ENCODE measurements at regions not wholly inside any gene's neighbourhood (a gene's known extent, or its start where the extent isn't known, plus 50 kb on each side); places are given as distances from the start of the nearest gene placed in this dataset.

GRCh38 chr2:120504936-120505705 lies 159.2 kb downstream of the INHBB start:
- ChIA-PET POLR2A (interaction anchor here (2.2 kb wide), 1 partner anchor 39 kb away, joined by 9 read pairs; no protein-coding TSS in a partner anchor), CTCF (ENCODE audit: low intra/inter-chr PET ratio, low total read pairs) (no interaction called here)
- Histone ChIP-seq H3K9ac (ENCODE audit: insufficient read depth, low read depth, low read length) (no peak overlapping the region), H2AFZ (ENCODE audit: low read length) (no peak overlapping the region), H3K9me3 (ENCODE audit: low read length) (no peaks in the 10 kb centered on the region), H3K36me3 (replicated peaks in 1 of 2; ENCODE audit: control insufficient read depth in 1 of 2, insufficient read depth in 2 of 2, low read length in 2 of 2) (no peaks in the 10 kb centered on the region), H3K4me2 (ENCODE audit: low read depth, low read length) (no peak overlapping the region), H3K4me3 (replicated peaks in 1 of 3; ENCODE audit: insufficient read depth in 1 of 3, low read depth in 2 of 3, low read length in 3 of 3) (no peak overlapping the region), H3K27me3 (ENCODE audit: control insufficient read depth in 1 of 2, insufficient read depth in 2 of 2, low read length in 2 of 2) (peaks cover 7 to 62% of the 10 kb centered on the region in 2 experiments; a peak in 4 of 5 replicates), H4K20me1 (ENCODE audit: insufficient read depth, low read length) (no peaks in the 10 kb centered on the region), H3K4me1 (ENCODE audit: insufficient read depth, low read length) (peaks cover 35% of the 10 kb centered on the region), H3K27ac (ENCODE audit: extremely low read length, insufficient read depth, low read length) (no peak overlapping the region), H3K79me2 (ENCODE audit: insufficient read depth, low read length) (no peaks in the 10 kb centered on the region)
- DNase-seq (ENCODE audit: low spot score) (no peak), ATAC-seq (no peak), FAIRE-seq (no peak)
- intact Hi-C loops (cut with micrococcal nuclease; ENCODE audit: unreplicated experiment) = loop anchor here (5.0 kb wide), 1 partner anchor 47 kb away; no protein-coding TSS in a partner anchor
- no peak for TF ChIP-seq MIXL1 (CRISPR knock-in tag; IDR thresholded peaks at IDR 0.05)
- no peak for TF ChIP-seq CHD2 (IDR thresholded peaks at IDR 0.05; ENCODE audit: low read depth, low read length)
- no peak for TF ChIP-seq CCDC6 (CRISPR knock-in tag; IDR thresholded peaks at IDR 0.05)
- no peak for TF ChIP-seq ZNF292 (CRISPR knock-in tag; IDR thresholded peaks at IDR 0.05; ENCODE audit: borderline replicate concordance, low read depth)
- TF ChIP-seq NFYC (CRISPR knock-in tag; IDR thresholded peaks at IDR 0.05) = no peak
- no peak for TF ChIP-seq ZNF605 (CRISPR knock-in tag; IDR thresholded peaks at IDR 0.05)
- no peak for TF ChIP-seq GABPB1 (CRISPR knock-in tag; IDR thresholded peaks at IDR 0.05)
- no TSS peak for BruUV-seq (replicated peaks)
- 67% methylated on average over 15 of the region's 15 CpGs for WGBS (ENCODE audit: low lambda C conversion rate)
- in situ Hi-C loops (cut with HindIII; ENCODE audit: extremely low pct_ligation_motif_present, low pct_unique_long_range_greater_than_20kb) = no loop called here

DNA sequence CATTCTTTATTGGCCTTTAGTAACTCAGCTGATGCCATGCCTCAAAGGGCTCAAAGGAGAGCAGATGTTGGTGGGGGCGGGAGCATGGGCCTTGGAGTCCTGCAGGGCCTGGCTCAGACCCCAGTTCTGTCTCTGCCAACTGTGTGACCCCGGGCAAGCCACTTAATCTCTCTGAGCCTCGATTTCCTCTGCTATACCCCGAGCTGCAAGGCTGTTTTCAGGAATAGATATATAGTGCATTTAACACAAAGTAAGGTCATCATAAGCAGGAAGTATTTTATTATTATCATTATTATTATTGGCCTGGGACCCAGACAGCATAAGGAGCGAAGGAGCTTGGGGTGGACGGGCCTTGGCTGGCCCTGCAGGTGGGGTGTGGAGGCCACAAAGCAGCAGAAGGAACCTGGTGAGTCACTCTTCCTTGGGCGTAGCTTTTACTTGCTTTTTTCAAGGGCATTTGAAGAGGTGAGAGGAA lies 162.7 kb downstream of the INHBB start:
- Histone ChIP-seq H3K79me2 (ENCODE audit: insufficient read depth, low read length) (no peaks in the 10 kb centered on the region), H3K4me2 (ENCODE audit: low read depth, low read length) (no peak overlapping the region), H3K27me3 (ENCODE audit: control insufficient read depth in 1 of 2, insufficient read depth in 2 of 2, low read length in 2 of 2) (peaks cover 11 to 51% of the 10 kb centered on the region in 2 experiments; a peak in 4 of 5 replicates), H3K27ac (ENCODE audit: extremely low read length, insufficient read depth, low read length) (no peak overlapping the region), H3K9ac (ENCODE audit: insufficient read depth, low read depth, low read length) (no peak overlapping the region), H4K20me1 (ENCODE audit: insufficient read depth, low read length) (no peaks in the 10 kb centered on the region), H3K36me3 (replicated peaks in 1 of 2; ENCODE audit: control insufficient read depth in 1 of 2, insufficient read depth in 2 of 2, low read length in 2 of 2) (no peaks in the 10 kb centered on the region), H3K4me1 (ENCODE audit: insufficient read depth, low read length) (peaks cover 25% of the 10 kb centered on the region), H2AFZ (ENCODE audit: low read length) (no peak overlapping the region), H3K9me3 (ENCODE audit: low read length) (no peaks in the 10 kb centered on the region), H3K4me3 (replicated peaks in 1 of 3; ENCODE audit: insufficient read depth in 1 of 3, low read depth in 2 of 3, low read length in 3 of 3) (no peak overlapping the region)
- intact Hi-C loops (cut with micrococcal nuclease; ENCODE audit: unreplicated experiment) = no loop called here
- DNase-seq (ENCODE audit: low spot score) (no peak), FAIRE-seq (no peak), ATAC-seq (no peak)
- in situ Hi-C loops (cut with HindIII; ENCODE audit: extremely low pct_ligation_motif_present, low pct_unique_long_range_greater_than_20kb) = no loop called here
- no TSS peak for BruUV-seq (replicated peaks)
- POLR2A ChIA-PET = interaction anchor here (0.7 kb wide), 1 partner anchor 10 kb away, joined by 3 read pairs; no protein-coding TSS in a partner anchor
- 25% methylated on average over 6 of the region's 7 CpGs for WGBS (ENCODE audit: low lambda C conversion rate)
- TF ChIP-seq THYN1 (CRISPR knock-in tag; IDR thresholded peaks at IDR 0.05; ENCODE audit: borderline replicate concordance, low read depth) (no peak), ZNF597 (CRISPR knock-in tag; IDR thresholded peaks at IDR 0.05) (no peak), CBX1 (IDR thresholded peaks at IDR 0.05; ENCODE audit: low read depth) (no peak)
- CTCF ChIA-PET (ENCODE audit: low intra/inter-chr PET ratio, low total read pairs) = no interaction called here
